HG03103 (cell line): ENCODE measurements at regions not wholly inside any gene's neighbourhood (a gene's known extent, or its start where the extent isn't known, plus 50 kb on each side); places are given as distances from the start of the nearest gene placed in this dataset.
"Not testable (repeated sequence)": the region's sequence is repeated elsewhere in the genome, so short reads cannot be mapped to it uniquely, and the experiment has no call there.

ENCODE experiments used
- ATAC-seq: cut with Tn5 transposase; IDR thresholded peaks from one replicate; pipeline ENCODE4 v1.9.1; 2021; ENCODE audit warnings: low read depth; ENCODE audit not compliant: unreplicated experiment

DNA sequence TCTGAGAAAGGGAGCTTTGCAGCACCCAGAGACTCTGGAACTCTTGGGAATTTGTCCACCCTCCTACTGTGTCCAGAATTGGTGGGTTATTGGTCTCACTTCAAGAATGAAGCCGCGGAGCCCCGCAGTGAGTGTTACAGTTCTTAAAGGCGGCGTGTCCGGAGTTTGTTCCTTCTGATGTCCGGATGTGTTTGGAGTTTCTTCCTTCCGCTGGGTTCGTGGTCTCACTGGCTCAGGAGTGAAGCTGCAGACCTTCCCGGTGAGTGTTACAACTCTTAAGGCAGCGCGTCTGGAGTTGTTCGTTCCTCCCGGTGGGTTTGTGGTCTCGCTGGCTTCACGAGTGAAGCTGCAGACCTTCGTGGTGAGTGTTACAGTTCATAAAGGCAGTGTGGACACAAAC lies 824.7 kb downstream of the LRRTM4 start:
- not testable (repeated sequence) for ATAC-seq

DNA sequence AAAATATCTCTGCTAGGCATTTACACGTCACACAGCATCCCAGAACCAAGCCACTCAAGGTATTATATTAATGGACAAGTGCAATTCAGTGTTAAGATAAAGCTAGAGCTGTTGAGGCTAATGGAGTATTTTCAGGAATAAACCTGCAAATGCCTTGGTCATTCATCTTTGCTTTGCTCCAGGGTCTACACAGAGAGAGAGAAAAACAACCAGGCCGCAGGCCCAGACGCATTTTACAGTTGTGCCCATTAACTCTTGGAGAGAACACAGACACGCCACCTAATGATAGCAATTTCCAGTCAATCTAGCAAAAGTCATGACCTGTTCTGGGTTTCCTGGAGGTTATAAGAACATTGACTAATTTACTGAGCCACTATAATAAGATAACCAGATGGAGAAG lies 829.3 kb downstream of the LRRTM4 start:
- no peak for ATAC-seq

DNA sequence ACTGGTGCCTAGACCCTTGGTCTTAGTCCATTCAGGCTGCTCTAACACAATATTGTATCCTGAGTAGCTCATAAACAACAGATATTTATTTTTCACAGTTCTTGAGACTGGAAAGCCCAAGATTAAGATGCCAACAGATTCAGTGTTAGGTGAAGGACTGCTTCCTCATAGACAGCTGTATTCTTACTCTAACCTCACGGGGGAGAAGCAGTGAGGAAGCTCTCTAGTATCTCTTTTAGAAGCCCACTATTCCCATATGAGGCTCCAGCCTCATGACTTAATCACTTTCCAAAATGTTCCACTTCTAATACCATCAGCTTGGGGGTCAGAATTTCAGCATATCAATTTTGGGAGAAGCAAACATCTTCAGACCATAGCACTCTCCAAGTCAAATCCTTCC lies 833.4 kb downstream of the LRRTM4 start:
- ATAC-seq: no peak

- no peak for ATAC-seq
These were observed 834.3 kb downstream of the LRRTM4 start for GRCh38 chr2:76687923-76688322.

GRCh38 chr2:76684756-76685155 lies 837.4 kb downstream of the LRRTM4 start:
- no peak for ATAC-seq

DNA sequence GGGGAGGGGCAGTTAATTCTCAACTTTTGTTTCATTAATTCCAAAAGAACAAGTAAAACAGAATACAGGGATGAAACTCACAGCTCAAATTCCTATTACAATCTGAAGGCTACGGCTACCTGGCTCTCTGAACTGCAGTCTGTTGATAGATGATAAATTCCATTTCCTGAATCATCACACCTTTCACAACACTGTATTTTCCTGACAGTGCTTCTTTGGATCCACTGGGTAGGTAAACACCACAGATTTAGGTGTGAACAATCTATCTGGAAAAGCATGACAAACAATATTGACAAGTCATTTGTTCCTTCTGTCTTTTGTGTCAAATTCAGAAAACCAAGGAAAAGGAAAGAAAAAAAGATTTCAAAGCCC lies 843.2 kb downstream of the LRRTM4 start:
- no peak for ATAC-seq

- no peak for ATAC-seq
These were observed 843.7 kb downstream of the LRRTM4 start for GRCh38 chr2:76678383-76679024.

DNA sequence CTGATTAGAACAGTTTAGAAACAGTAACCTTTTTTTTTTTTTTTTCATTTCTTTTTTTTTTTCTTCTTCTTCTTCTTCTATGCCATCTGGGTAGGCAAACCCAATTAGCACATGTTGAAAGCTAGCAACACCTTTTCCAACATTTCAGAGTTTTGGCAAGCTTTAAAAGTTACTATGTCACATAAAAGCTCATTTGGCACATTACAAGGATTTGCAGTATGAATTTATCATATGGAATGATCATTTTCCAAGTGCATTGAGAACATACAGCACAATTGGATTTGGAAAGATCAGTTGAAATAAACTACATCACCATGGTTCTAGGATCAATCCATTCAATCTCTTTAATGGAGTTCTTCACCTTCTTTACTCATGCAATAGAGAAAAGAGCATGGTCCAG lies 847.0 kb downstream of the LRRTM4 start:
- ATAC-seq: no peak

- ATAC-seq: no peak
These were observed 849.4 kb downstream of the LRRTM4 start for GRCh38 chr2:76672798-76673197.

GRCh38 chr2:76669966-76670465 lies 852.2 kb downstream of the LRRTM4 start:
- no peak for ATAC-seq

GRCh38 chr2:76668279-76668678 lies 853.9 kb downstream of the LRRTM4 start:
- ATAC-seq: no peak

GRCh38 chr2:76667821-76668271 lies 854.3 kb downstream of the LRRTM4 start:
- no peak for ATAC-seq

DNA sequence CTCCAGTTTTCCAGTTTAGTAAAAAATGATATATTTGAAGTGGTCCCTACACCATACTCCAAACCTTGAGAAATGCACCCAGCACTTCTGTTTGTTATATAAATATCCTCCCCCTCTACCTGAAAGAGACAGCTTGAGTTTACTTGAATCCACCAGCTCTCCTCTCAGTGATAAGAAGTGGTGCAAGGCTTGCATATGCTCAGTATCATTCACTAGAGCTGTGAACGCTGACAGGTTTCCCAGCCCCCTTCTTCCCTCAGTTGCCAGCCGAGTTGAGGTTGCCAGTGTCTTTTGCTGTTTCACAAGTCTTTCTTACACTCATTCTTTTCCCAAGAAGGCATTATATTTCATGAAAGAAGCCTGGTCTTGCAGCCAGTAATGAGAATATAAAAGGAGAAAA lies 880.0 kb downstream of the LRRTM4 start:
- no peak for ATAC-seq

- ATAC-seq: no peak
These were observed 880.7 kb downstream of the LRRTM4 start for GRCh38 chr2:76641506-76641905.

- no peak for ATAC-seq
These were observed 881.3 kb downstream of the LRRTM4 start for GRCh38 chr2:76640905-76641304.

- ATAC-seq: no peak
These were observed 883.0 kb downstream of the LRRTM4 start for GRCh38 chr2:76639171-76639680.

DNA sequence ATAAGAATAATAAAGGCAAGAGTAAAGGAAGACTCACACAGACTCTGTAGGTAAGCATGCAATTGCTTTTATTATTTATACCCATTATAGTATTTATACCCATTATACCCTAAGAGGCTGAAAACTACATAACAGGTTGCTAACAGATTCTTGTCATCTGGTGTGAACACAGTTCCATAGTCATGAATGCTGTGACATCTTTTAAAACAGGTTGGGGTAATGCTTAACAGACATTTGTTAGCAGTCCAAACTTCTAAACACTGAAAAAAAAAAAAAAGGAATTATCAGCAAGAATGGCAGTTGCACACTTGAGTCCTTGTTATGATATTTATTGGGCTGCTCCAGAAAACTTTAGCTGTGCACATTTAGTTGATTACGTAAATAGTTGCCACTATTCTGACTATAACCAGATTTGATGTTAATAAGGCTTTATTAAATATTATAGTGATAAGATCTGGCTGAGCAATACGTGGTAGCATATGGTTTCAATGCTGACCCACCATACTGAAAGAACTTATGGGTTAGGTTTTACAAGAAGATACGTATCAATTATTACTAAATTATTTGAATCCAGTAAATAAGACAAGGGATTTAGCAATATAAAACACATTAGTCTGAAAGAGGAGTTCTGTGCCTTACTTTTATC lies 888.8 kb downstream of the LRRTM4 start:
- ATAC-seq: no peak

DNA sequence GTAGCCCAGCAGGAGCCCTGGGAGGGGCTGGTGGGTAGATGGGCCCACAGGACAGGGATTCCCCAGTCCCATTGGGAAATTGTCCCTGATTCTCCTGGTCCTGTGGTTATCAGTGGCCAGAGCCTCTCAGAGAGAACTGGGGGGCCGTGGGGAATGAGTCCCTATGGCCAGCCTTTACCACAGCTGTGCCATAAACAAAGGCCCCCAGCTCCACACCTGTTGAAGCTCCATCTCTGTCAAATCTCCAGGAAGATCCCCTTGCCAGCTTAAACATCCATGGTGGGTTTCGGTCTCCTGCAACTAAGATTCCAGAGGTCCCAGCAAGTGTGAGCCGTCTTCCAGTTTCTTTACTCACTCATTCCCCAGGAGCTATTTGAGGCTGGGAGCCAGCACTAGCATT lies 897.1 kb downstream of the LRRTM4 start:
- ATAC-seq: no peak

DNA sequence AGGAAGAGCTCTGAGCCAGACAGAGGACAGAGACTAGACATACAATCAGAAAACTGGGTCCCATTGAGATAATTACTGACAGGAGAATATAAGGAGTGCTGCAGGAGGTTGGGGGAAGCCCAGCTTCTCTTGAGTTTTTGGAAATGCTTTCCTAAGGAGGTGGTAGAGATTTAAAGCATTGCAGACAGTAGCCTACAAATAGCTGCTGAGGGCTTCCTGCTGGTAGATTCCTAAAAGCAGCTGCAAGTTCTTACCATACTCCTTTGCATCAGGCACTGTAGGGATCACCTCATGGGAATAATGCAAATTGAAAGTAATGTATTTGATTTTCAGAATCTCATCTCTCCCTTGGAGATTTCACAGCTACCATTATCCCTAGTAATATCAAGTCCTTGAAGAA lies 902.6 kb upstream of the GCFC2 start:
- no peak for ATAC-seq

GRCh38 chr2:76612764-76613163 lies 902.0 kb upstream of the GCFC2 start:
- ATAC-seq: no peak

DNA sequence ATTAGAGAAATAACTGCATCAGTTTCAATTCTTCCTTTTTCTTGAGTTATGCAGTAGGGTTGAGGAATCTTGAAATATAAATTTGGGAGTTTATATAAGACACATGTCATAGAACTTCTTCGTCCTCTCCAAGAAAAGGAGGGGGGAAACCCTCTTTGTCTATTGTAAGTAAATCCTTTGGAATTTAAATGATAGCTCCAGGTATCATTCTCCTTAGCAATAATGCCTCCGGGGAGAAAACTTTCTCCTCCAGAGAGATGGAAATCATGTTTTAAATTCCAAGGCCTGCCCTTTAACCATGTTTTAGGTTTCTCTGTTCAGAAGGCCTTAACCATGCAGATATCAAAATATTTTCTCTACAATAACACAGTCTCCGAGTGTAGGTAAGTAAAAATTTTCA lies 899.7 kb upstream of the GCFC2 start:
- ATAC-seq: no peak

GRCh38 chr2:76599732-76600368 lies 889.1 kb upstream of the GCFC2 start:
- ATAC-seq: peak; percentile 95
